ENCODE measurements at regions not wholly inside any gene's neighbourhood (a gene's known extent, or its start where the extent isn't known, plus 50 kb on each side); places are given as distances from the start of the nearest gene placed in this dataset.

- Histone ChIP-seq H3K27ac (no peak overlapping the region), H3K36me3 (replicated peaks) (no peaks in the 10 kb centered on the region), H3K27me3 (replicated peaks) (no peaks in the 10 kb centered on the region), H3K4me3 (ENCODE audit: low read depth, low read length) (no peak overlapping the region)
- in situ Hi-C loops (cut with HindIII; ENCODE audit: low pct_ligation_motif_present, low sequenced_read_pairs): no loop called here
- TF ChIP-seq CTCF (IDR thresholded peaks at IDR 0.05; ENCODE audit: low read depth, low read length, missing control alignments): no peak
- no peak for DNase-seq
Measured at GRCh38 chr21:28325618-28326017, 667.1 kb downstream of the LTN1 start.

- in situ Hi-C loops (cut with HindIII; ENCODE audit: low pct_ligation_motif_present, low sequenced_read_pairs): no loop called here
- H3K27ac ChIP-seq: no peak overlapping the region
- TF ChIP-seq CTCF (IDR thresholded peaks at IDR 0.05; ENCODE audit: low read depth, low read length, missing control alignments): no peak
Measured at GRCh38 chr21:28324690-28325089, 668.0 kb downstream of the LTN1 start.

GRCh38 chr21:28317177-28317950 is 675.3 kb downstream of the LTN1 start:
- in situ Hi-C loops (cut with HindIII; ENCODE audit: low pct_ligation_motif_present, low sequenced_read_pairs): no loop called here

More at GRCh38 chr21:28324690-28325089, 668.0 kb downstream of the LTN1 start:
- Histone ChIP-seq H3K36me3 (replicated peaks) (no peaks in the 10 kb centered on the region), H3K4me3 (ENCODE audit: low read depth, low read length) (no peak overlapping the region), H3K27me3 (replicated peaks) (no peaks in the 10 kb centered on the region)
- no peak for DNase-seq

GRCh38 chr21:28311411-28312190 is 681.1 kb downstream of the LTN1 start:
- H3K4me3 ChIP-seq (ENCODE audit: low read depth, low read length): no peak overlapping the region
- DNase-seq: no peak
- no peaks in the 10 kb centered on the region for H3K36me3 ChIP-seq (replicated peaks)
- H3K27me3 ChIP-seq (replicated peaks): no peaks in the 10 kb centered on the region
- in situ Hi-C loops (cut with HindIII; ENCODE audit: low pct_ligation_motif_present, low sequenced_read_pairs): no loop called here
- TF ChIP-seq CTCF (IDR thresholded peaks at IDR 0.05; ENCODE audit: low read depth, low read length, missing control alignments): no peak
- H3K27ac ChIP-seq: no peak overlapping the region

More at GRCh38 chr21:28317177-28317950, 675.3 kb downstream of the LTN1 start:
- Histone ChIP-seq H3K27me3 (replicated peaks) (no peaks in the 10 kb centered on the region), H3K27ac (no peak overlapping the region), H3K4me3 (ENCODE audit: low read depth, low read length) (no peak overlapping the region), H3K36me3 (replicated peaks) (no peaks in the 10 kb centered on the region)
- no peak for TF ChIP-seq CTCF (IDR thresholded peaks at IDR 0.05; ENCODE audit: low read depth, low read length, missing control alignments)
- DNase-seq: no peak

GRCh38 chr21:28310711-28311110 is 682.0 kb downstream of the LTN1 start:
- no peak for TF ChIP-seq CTCF (IDR thresholded peaks at IDR 0.05; ENCODE audit: low read depth, low read length, missing control alignments)
- no peak for DNase-seq
- Histone ChIP-seq H3K27ac (no peak overlapping the region), H3K36me3 (replicated peaks) (no peaks in the 10 kb centered on the region), H3K4me3 (ENCODE audit: low read depth, low read length) (no peak overlapping the region), H3K27me3 (replicated peaks) (no peaks in the 10 kb centered on the region)
- in situ Hi-C loops (cut with HindIII; ENCODE audit: low pct_ligation_motif_present, low sequenced_read_pairs): no loop called here

Data from brain microvascular endothelial cell (primary cell).